A172 (cell line): ENCODE measurements at regions not wholly inside any gene's neighbourhood (a gene's known extent, or its start where the extent isn't known, plus 50 kb on each side); places are given as distances from the start of the nearest gene placed in this dataset.

Source experiments
- DNase-seq: peaks from one replicate; pipeline ENCODE4 v3.0.0-alpha.2; 2015; ENCODE audit warnings: low spot score

DNA sequence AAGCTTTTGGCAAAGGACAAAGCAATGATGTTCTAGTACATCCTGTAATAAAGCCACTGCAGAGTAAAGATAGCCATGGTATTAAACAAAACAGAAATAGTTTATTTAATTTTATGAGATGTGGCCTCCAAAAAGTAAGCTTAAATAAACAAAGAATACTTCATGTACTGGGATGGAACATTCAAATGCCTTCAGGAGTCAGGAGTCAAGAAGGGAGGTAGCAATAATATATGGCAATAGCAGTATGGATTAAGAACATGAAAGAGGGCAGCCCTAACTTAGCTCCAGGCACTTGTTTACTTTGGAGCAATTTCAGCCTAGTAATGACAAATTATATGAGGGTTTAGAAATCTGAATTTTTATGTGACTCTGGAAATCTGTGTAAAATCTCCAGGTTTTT lies 343.9 kb upstream of the THRB start:
- DNase-seq = no peak

DNA sequence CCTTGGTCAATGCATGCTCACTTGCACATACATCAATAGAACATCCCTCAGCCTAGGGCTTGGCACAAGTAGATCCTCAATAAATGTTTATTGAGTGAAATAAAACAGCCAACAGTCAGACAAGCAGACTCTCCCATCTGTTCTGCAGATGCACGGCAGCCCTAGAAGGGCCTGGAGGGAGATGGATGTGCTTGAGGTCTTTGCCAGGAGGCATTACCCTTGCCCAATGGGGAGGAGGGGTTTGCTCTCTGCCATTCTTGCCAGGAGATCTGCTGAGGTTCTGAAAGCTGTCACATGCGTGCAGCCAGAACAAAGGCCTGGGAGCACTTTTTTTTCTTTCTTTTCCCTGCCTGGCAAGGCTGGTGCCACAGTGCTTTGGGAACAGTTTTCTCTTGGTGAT lies 349.3 kb upstream of the THRB start:
- DNase-seq = no peak

DNA sequence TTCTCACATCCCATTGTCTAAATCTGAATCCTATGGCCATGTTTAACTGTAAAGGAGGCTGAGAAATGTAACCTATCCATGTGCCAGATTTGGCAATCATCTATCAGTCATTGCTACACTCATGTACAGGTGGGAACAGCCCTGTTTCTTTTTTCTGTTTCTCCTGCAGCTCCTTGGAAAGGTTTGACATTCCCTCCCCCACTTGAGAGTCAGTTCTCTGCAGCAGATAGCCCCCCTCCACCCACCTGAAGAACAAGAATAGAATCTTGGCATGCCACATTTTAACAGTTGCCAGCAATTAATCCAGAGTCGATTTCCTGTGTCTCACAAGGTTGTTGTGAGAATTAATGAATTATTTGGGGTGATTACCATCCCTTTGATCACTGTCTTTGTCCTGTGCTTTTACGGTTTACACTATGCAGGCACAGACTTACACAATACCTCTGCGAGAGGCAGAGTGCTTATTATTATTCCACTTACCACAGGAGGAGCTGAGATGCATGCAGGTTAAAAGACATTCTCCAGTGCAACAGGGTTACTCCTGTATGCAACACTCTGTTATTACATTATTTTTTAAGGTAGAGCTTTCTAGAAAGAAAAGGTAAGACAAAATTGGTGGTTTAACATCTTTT lies 351.0 kb upstream of the THRB start:
- no peak for DNase-seq

DNA sequence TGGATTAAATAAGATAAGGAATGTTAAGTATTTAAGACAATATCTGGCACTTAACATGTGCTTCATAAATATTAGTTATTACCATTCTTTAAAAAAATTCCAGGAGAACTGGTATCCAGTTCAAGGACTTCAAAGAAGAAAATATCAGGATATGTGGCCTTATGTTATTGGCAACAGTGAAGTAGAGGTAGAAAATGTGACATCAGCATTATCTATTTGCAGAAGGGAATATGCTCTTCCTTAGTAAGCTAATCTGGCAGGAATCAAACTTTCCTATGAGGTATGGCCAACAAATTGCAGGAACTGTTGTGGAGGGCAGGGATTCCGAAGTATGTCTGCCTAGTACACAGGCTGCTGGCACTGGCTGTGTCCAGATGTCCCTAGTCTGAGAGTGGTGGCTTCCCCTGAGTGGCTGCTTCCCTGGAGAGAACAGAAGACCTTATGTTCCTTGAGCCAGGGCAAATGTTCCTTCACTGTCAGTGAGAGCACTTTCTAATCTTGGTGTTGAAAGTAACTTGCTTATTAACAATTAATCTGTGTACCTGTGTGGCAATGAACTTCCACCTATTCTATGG lies 351.7 kb upstream of the THRB start:
- DNase-seq = no peak

DNA sequence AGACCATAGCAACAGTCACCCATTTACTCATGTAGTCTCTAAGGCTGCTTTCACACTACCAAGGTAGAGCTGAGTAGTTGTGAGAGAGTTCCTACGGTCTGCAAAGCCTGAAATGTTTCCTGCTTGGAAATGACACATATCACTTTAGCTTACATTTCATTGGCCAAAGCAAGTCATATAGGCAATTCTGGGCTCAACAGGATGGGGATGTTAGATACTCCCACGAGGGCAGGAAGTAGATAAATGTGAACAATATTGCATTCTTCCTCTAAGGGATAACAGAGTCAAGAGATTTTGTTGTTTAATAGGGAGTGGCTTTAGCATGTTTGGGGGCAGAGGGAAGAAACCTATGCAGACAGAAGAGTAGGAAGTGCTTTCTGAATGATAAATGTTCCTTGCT lies 355.6 kb upstream of the THRB start:
- DNase-seq = no peak

DNA sequence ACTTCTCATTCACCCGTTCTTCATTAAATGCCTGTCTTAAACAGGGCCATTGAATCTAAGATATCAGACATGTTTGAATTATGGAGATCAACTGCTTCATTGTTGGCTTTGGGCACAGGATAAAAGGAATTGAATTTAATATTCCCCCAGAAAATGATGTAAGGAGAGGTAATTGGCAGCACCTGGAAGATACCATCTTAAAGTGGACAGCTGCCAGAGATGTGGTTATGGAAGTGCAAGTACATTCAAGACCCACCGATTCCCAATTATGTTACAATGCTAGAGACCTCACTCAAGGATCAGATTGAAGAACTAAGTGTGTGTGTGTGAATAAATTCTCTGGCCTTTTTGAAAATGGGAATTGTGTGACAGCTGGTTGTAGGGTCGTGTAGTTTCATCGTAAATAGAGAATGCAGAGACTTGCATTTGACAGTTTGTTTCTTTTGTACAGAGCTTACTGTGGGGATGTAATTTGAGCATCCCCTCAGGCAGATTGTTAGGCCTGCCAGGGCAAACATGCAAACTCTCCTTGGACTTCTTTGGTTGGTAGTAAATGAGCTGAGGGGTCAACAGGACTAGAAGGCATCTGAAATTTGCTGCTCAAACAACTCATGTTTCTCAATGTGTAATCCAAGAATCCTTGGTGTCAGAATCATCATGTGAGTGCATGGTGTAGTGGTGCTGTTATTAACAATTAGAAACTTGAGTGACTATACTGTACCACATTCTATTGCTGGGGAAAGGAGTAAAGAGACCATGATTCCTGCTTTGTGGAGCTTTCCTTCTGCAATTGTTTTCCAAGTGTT lies 359.2 kb upstream of the THRB start:
- no peak for DNase-seq

DNA sequence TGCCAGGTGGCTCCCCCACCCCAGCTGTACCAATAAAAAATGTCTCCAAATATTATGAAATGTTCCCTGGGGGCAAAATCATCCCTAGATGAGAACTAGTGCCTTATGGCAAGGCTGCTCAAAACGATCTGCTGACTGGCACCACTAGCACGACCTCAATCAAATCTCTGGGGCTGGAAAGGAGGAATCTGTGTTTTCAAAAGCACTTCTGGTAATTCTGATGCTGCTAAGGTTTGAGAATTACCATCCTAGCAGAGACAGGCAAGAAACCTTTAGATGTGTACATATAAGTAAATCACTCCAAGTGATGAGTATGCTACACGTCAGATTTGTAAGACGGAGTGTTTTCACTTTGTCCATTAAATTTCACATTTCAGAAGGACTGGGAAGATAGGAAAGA lies 360.1 kb upstream of the THRB start:
- DNase-seq = no peak

DNA sequence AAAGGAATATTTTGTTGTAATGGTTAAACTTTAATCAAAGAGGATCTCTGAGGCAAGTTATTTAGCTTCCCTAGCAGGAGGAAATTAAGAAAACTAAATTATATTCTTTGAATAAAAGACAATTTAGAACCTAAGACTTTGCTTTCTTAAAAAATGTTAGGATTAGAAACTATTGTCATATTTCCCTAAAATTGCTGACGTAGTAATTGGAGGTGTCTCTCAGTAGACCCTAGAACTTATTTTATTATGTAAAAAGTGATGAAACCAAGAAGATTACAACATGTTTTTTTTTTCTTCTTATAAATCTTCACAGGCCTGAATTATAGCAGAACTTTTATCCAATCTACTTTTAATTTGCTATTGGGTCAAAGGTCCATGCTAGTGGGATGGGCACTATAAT lies 363.3 kb upstream of the THRB start:
- no peak for DNase-seq

DNA sequence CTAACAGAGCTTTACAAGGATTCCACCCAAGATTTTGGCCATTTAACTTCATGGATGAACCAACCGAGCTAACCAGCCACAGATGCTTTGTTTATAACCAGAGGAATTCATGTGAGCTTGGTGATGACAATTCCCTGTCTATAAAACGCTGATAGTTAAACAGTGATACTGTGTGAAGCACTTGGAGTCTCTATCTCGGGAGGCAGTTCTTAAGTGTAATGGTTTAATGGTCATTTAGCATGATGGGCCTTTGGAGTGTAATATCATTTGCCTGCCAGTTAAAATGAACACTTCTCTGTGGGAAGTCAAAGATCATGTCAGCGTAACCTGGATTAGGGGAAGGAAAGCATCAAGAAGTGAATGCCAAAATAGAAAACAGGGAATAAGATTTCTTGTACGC lies 368.6 kb upstream of the THRB start:
- DNase-seq = no peak

DNA sequence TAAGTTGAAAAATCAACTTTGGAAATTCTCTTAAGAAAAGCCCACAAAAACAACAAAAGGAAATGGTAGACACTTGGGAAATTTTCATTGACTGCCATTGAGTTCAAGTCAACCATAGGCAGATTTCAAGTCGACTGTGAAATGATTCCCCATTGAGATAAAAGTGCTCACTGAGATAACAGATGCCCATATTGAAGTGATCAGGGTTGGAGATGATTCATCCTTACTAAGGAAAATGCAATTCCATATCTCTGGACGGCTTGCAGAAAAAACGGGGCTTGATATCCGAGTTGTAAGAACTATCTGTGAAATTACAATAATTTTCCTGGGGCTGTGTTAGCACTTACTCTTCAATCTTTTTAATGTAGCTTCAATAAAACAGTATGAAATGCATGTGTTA lies 373.1 kb upstream of the THRB start:
- no peak for DNase-seq

DNA sequence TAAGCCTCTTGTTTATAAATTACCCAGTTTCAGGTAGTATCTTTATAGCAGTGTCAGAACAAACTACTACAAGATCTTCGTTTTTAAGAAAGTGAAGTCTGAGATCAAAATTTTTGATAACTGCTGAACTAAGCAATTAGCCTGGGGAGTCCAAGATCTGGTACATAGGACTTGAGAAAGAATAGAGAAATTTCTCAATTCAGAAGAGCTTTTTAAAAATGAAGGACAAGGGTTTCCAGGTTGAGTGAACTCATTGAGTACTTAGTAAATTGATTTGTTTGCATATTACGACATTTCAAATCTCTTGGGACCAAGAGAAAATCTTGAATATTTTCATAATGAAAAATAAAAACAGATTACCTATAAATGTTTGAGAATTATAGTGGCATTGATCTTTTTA lies 386.6 kb upstream of the THRB start:
- no peak for DNase-seq

DNA sequence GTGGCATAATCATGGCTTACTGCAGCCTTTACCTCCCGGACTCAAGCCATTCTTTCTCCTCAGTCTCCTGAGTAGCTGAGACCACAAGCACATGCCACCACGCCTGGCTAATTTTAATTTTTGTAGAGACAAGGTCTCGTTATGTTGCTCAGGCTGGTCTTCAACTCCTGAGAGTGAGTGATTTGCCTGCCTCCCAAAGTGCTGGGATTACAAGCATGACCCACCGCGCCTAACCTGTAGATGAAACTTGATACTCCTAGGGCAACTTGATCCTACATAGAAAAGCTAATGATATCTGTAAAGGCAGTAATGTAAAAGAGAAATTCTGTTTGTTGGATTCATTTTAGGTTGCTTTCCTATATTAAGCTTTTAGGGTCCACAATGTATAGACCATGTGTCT lies 391.9 kb upstream of the THRB start:
- DNase-seq = no peak

DNA sequence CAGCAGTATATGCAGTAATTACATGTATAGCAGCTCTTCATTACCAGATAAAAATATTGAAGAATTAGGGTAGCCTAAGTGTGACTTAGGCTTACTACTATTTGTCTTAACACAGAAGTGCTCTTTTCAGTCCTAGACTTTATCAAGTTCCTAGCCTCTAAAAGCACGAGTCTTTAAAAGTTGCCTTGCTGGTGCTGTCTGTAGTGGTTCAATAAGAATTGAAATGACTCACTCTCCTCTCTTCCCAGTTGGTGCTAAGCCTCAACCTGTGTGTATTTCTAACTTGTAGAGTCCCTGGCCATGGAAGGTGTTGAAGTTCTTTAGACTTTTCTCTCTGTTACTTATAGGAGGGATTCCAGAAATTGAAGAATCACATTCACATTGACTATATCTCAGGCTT lies 395.4 kb upstream of the THRB start:
- DNase-seq = no peak

DNA sequence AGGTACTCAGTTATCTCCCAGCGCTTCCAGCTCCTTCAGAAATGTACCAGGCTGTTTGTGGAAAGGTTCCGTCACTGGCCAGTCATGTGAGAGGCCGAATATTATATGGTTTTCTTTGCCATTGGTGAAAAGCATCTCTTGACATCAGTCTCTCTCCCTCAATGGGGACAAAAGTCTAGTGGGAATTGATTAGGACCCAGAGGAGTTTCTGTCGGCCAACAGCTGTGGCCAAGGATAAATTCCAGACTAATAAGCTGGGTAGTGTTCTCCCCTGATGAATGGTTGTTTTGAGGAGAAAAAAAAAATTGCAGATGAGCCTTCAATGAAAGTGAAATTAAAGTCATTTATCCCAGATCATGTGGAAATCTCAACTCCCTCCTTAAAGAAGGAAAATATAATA lies 404.7 kb upstream of the THRB start:
- DNase-seq = no peak

DNA sequence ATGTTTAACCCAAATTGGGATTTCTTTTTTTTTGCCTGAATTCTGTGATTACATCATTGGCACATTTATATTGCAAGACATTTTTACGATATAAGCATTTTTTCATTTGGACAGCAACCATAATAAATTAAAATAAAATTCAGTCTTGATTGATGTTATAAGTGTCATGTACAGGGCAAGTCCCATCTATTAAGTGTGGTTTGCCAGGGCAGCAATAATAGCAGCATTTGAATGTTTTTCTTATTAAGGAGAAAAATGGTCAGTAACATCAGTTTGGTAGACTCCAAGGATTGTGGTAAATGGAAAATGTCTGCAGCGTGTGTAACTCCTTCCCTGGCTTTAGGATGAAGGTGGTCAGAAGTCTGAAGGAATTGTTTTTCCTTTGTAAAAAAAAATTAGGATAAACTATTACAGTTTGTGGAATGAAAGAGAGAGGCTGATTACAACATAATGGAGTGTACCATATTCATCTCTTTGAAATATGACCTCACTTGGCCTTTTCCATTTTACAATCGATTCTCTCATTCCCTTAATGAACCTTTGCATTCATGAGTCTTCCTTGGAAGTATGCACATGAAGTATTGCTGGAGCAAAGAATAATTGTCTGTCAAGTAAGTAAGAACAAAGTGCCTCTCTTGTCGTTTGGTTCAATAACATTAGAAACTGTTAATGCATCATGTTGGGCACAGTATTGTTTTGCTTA lies 405.4 kb upstream of the THRB start:
- no peak for DNase-seq

DNA sequence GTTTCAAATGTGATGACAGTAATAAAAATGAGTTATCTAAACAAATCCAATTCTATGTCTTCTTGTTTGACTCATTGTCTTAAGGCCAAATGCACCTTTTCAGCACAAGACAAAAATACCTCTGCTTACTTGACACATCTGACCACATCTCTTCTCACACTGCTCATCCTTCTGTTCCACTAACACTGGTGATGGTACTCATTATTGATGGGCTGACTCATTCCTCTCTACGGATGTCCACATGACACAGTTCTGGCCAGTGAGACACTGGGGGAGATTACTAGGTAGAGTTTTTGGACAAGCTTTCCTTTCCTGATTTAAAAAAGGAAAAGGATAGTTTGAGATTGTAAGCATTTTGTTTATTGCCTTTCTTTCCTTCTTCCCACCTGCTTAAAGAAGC lies 410.6 kb upstream of the THRB start:
- DNase-seq = no peak

DNA sequence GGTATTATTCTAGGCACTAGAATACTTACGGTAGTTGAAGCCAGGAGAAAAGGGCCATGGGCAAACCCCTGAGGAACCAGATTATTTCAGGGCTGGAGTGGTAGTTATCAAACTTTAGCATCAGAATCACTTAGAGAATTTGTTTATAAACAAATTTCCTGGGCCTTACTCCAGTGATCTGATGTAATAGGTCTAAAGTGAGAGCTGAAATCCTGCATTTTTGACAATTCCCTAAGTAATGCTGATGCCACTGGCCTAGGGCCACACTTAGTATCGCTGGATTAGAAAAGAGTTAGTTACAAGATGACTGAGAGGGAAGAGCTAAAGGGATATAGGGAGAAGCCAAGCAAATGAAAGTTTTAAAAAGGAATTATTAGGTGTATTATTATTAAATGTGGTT lies 412.5 kb upstream of the THRB start:
- no peak for DNase-seq

DNA sequence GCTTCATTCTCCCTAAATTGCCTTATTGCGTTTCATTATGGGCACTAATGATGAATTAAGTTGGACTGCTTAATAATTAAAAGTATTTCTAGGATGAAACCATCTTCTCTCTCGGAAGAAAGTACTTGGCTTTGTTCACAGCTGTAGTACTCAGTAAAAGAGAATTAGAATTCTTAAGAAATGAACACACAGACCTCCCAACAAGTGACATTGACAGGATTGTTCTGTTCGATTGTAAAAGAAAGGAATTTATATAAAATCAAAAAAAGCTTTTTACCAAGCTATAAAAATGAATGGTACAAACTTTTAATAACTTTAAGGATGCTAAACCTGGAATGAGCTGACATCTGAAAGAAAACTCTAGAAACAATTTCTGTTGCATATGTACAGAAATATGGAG lies 416.4 kb upstream of the THRB start:
- no peak for DNase-seq

DNA sequence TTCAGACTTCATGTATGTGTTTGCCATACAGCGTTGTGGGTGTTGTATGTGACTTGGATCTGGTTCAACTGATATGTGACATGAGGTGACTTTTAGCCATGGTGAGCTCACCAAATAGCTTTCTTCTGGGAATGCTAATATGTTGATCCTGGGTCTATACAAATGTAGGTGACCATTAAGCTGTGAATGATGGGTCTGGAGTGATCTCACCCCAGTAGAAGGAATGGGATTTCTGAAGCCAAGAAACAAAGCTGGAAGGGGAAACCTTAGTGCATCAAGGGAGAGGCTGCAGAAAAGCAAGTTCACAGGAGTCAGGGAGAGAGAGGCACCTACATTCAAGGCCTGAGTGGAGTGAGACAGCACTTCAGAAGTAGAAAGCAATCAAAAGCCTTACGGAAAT lies 421.0 kb upstream of the THRB start:
- DNase-seq = no peak

DNA sequence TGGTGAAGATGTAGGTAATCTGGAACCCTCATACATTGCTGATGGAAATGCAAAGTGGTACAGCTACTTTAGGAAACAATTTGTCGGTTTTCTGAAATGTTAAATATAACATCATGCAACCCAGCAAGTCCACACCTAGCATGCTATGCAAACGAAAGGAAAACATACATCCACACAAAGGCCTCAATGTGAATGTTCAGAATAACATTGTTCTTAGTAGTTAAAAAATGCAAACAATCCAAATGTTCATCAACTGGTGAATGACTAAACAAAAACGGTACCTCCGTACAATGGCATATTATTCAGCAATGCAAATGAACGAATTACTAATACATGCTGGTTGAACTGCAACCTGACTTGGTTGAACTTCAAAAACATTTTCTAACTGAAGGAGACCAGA lies 423.3 kb upstream of the THRB start:
- DNase-seq = no peak

DNA sequence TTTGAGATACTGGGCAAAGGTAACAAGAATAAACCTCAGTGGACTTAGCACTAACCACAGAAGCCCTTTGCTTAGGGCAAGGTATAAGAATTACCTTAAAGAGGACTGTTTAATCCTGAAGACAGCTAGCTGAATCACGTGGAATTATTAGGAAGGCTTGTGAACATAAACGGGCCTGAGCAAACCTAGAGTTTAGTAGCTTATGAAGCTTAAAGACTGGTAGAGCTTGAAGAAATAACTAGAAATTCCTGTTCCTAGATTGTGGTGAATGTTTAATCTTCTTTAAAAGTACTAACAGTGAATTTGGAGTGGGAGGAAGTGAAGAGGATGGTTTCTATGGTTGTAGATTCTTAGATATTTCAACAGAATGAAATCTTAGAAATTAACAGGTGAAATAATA lies 428.9 kb upstream of the THRB start:
- DNase-seq = no peak

DNA sequence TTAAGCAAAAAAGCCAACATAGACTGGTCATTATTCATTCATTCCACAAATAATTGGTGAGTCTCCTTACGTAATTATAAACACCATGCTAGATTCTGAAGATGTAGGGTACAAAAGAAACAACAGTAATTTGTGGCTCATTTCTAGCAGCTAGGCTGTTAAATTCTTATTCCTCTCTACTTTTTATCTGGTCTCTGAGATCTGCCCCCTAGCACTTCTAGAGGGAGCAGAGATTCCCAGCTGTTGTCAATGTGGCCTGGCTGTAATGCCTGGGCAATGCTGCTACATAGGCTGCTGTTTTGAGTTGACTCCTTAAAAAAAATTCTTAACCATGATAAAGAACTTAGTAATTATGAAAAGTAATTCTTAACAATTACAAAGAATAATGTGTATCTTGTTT lies 434.9 kb upstream of the THRB start:
- no peak for DNase-seq

DNA sequence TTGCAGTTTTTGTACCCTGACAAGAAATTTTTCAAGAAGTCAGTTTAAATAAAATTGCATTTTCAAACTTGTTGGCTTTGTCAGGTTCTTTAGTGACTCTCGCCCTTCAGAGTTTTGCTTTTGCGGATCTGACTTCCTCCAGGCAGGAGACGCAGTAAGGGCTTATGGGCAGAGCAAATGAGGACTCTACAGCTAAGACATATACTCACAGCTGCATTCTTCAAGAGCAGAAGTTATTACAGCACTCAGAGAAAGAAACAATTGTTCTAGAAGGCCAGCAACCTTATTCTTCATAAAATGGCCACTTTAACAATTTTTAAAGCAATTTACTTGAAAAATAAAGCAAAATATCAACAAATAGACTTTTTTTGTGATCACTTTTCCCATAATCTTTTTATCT lies 438.8 kb upstream of the THRB start:
- DNase-seq = no peak
